Esophagus squamous epithelium (tissue), 5 donors: ENCODE measurements at regions not wholly inside any gene's neighbourhood (a gene's known extent, or its start where the extent isn't known, plus 50 kb on each side); places are given as distances from the start of the nearest gene placed in this dataset.

Source experiments
- DNase-seq: peaks from one replicate; lab custom pipeline; 2025; lab: John Stamatoyannopoulos, UW
- H3K27ac ChIP-seq, 4 donors: fragments of 200-600 bp; sonication (generic); one replicate each; pipeline ENCODE4 v1.5.1; 2016 to 2019; ENCODE audit warnings: mild to moderate bottlenecking in 1 of 4
- H3K27me3 ChIP-seq, 4 donors: fragments of 200-600 bp; sonication (generic); 1 replicate in 3 of 4; 2 replicates in 1 of 4; pipeline versions ENCODE4 v1.5.1 to v1.6.0; 2017 to 2021; ENCODE audit warnings: antibody characterized with exemption in 1 of 4
- H3K36me3 ChIP-seq, 3 donors: fragments of 200-600 bp; sonication (generic); one replicate each; pipeline ENCODE4 v1.5.1; 2016 to 2019
- H3K4me1 ChIP-seq, 3 donors: fragments of 200-600 bp; sonication (generic); one replicate each; pipeline ENCODE4 v1.5.1; 2017 to 2019
- H3K4me3 ChIP-seq, 4 donors: fragments of 200-600 bp; sonication (generic); 1 replicate in 3 of 4; 2 replicates in 1 of 4; pipeline ENCODE4 v1.5.1; 2016 to 2019; ENCODE audit warnings: mild to moderate bottlenecking in 2 of 4, moderate library complexity in 1 of 4
- H3K9me3 ChIP-seq, 3 donors: fragments of 200-600 bp; sonication (generic); one replicate each; pipeline ENCODE4 v1.5.1; 2016 to 2019
- CTCF ChIP-seq, 6 experiments: fragments of 450-650 bp in 4 of 6; fragments of 200-600 bp in 2 of 6; sonication (generic) in 2 of 6; IDR thresholded peaks; one replicate each; pipeline ENCODE4 v1.5.1; 2016 to 2019; ENCODE audit warnings: antibody characterized with exemption in 6 of 6, mild to moderate bottlenecking in 4 of 6, moderate library complexity in 4 of 6
- POLR2A ChIP-seq, 4 donors: fragments of 450-650 bp; IDR thresholded peaks; one replicate each; pipeline ENCODE4 v1.6.1; 2017; ENCODE audit warnings: antibody characterized with exemption in 4 of 4, mild to moderate bottlenecking in 4 of 4, moderate library complexity in 3 of 4
- WGBS, 2 donors: methylation state at CpG; one replicate each; pipeline ENCODE4 v1.1.5; 2018; 5-methylcytosine and 5-hydroxymethylcytosine counted together
- intact Hi-C: fragments of 100-400 bp; cut with DNase I; formaldehyde crosslinking; loops from one replicate; pipeline ENCODE4 v1.15.0; 2022
- donor health status: DM: yes; HTN: yes; CAD: no.

- no peak overlapping the region for H3K4me3 ChIP-seq
- peaks cover 0 to 32% (median 0%) of the 10 kb centered on the region in 4 donors for H3K27me3 ChIP-seq
- H3K27ac ChIP-seq, result no peak overlapping the region
- intact Hi-C loops, result no loop called here
- no peaks in the 10 kb centered on the region for H3K36me3 ChIP-seq
- peaks cover 0 to 23% (median 9%) of the 10 kb centered on the region in 3 donors for H3K9me3 ChIP-seq
- TF ChIP-seq CTCF (IDR thresholded peaks at IDR 0.05) (no peak), POLR2A (IDR thresholded peaks at IDR 0.05) (no peak)
- peaks cover 0 to 10% (median 0%) of the 10 kb centered on the region in 3 donors for H3K4me1 ChIP-seq
- DNase-seq, result no peak
- WGBS, 2 donors, result 81 to 82% methylated on average over 5 of the region's 5 CpGs
These were observed 258.7 kb upstream of the AJAP1 start for GRCh38 chr1:4395676-4396075.

- H3K27me3 ChIP-seq, result peaks cover 0 to 41% (median 0%) of the 10 kb centered on the region in 4 donors
- TF ChIP-seq POLR2A (IDR thresholded peaks at IDR 0.05), result no peak
- no peak for TF ChIP-seq CTCF (IDR thresholded peaks at IDR 0.05)
- H3K4me1 ChIP-seq, result peaks cover 0 to 10% (median 0%) of the 10 kb centered on the region in 3 donors
- 25 to 51% methylated on average over 8 to 9 of the region's 9 CpGs for WGBS, 2 donors
- H3K9me3 ChIP-seq, result peaks cover 0 to 23% (median 9%) of the 10 kb centered on the region in 3 donors
- no peak overlapping the region for H3K27ac ChIP-seq
- H3K4me3 ChIP-seq, result no peak overlapping the region
- H3K36me3 ChIP-seq, result no peaks in the 10 kb centered on the region
- DNase-seq, result no peak
- intact Hi-C loops, result no loop called here
These were observed 257.9 kb upstream of the AJAP1 start for GRCh38 chr1:4396551-4396950.

DNA sequence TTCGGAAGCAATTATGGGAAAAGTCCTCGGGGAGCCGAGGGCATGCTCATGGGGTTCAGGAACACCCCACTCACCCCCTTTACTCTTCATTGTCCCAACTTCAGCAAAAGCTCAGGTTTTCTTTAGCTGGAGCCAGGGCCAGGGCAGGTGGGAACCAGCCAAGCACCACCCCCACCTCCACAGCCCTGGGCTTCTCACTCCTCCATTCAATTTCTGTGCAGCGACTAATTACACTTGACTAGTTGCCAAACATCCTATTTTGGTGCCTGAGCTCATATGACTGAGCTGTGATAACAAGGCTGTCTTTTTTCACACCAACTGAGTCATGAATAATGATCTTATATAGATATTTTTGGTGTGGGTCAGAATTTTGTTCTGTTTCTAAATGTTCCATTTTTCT is 257.2 kb upstream of the AJAP1 start:
- WGBS, 2 donors, result 33 to 42% methylated on average over 4 of the region's 4 CpGs
- H3K36me3 ChIP-seq, result no peaks in the 10 kb centered on the region

DNA sequence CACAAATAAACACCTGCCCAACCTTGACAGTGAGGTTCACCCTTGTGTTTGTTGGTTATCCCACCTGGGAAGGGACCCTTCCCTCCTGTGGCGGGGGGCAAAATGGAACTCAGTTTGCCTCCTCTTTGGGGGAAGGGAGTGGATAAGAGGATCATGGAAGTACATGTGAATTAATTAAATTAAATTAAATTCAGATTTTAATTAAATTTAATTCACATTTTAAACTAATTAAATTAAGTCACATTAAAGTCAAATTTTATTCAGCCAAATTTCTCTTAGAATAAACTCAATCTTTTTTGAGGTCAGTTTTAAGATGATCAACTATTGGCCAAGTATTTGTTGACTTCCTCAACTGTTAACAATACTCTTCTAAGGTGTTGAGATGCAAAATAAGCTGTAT is 252.4 kb upstream of the AJAP1 start:
- H3K27me3 ChIP-seq, result peaks cover 0 to 31% (median 0%) of the 10 kb centered on the region in 4 donors
- H3K36me3 ChIP-seq, result no peaks in the 10 kb centered on the region
- WGBS, 2 donors, result 62 to 89% methylated on average over 1 of the region's 1 CpG
- no peak overlapping the region for H3K4me3 ChIP-seq
- intact Hi-C loops, result no loop called here
- no peak for DNase-seq
- TF ChIP-seq CTCF (IDR thresholded peaks at IDR 0.05) (no peak), POLR2A (IDR thresholded peaks at IDR 0.05) (no peak)
- H3K9me3 ChIP-seq, result no peaks in the 10 kb centered on the region
- no peak overlapping the region for H3K27ac ChIP-seq
- H3K4me1 ChIP-seq, result peaks cover 0 to 8% (median 0%) of the 10 kb centered on the region in 3 donors

More for the DNA sequence above, 257.2 kb upstream of the AJAP1 start:
- peaks cover 0 to 22% (median 9%) of the 10 kb centered on the region in 3 donors for H3K9me3 ChIP-seq
- H3K27ac ChIP-seq, result no peak overlapping the region
- H3K4me3 ChIP-seq, result no peak overlapping the region
- intact Hi-C loops, result no loop called here
- no peak for DNase-seq
- TF ChIP-seq CTCF (IDR thresholded peaks at IDR 0.05), result no peak
- peaks cover 0 to 10% (median 0%) of the 10 kb centered on the region in 3 donors for H3K4me1 ChIP-seq
- H3K27me3 ChIP-seq, result peaks cover 0 to 41% (median 0%) of the 10 kb centered on the region in 4 donors

- H3K27me3 ChIP-seq, result peaks cover 0 to 18% (median 0%) of the 10 kb centered on the region in 4 donors
- H3K27ac ChIP-seq, result no peak overlapping the region
- no peak for DNase-seq
- WGBS, 2 donors, result 77% methylated on average over 11 to 12 of the region's 12 CpGs
- H3K4me3 ChIP-seq, result no peak overlapping the region
- H3K36me3 ChIP-seq, result no peaks in the 10 kb centered on the region
- TF ChIP-seq POLR2A (IDR thresholded peaks at IDR 0.05) (no peak), CTCF (IDR thresholded peaks at IDR 0.05) (no peak)
- no peaks in the 10 kb centered on the region for H3K4me1 ChIP-seq
- intact Hi-C loops, result no loop called here
- no peaks in the 10 kb centered on the region for H3K9me3 ChIP-seq
These were observed 249.4 kb upstream of the AJAP1 start for GRCh38 chr1:4404854-4405590.
